AML-193 (cell line): ENCODE measurements at regions not wholly inside any gene's neighbourhood (a gene's known extent, or its start where the extent isn't known, plus 50 kb on each side); places are given as distances from the start of the nearest gene placed in this dataset.

Experiments used
- DNase-seq, 2 experiments: peaks; one replicate each; lab custom pipeline; 2025; lab: John Stamatoyannopoulos, UW

DNA sequence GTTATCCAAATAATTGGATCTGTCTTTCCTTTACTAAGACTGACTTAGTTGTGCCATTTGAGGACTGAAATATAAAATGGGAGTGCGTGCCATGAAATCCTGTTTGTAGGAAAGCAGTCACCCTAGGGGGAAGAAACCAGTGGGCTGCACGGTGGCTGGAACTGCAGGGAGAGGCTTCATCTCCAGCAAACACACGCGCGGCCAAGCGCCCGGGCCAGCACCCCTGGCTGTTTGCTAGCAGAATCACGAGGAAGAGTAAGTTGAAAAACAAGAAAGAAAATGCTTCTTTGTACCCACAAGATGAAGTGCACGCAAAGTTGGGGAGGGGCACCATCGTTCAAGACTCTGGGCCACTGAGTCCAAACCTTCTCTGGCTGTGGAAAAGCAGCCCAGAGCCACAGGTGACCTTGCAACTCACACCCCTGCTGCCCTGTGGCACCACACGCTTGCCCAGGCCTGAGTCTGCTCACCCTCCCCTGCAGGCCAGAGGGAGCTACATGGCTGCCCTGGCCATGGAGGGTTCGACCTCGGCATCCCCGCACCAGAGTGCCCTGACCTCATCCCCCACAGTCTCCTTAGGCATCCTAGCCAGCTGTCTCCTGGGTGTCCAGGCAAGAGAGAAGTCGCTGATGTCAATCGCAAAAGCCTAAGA is 55.2 kb downstream of the IRX2 start:
- no peak for DNase-seq

DNA sequence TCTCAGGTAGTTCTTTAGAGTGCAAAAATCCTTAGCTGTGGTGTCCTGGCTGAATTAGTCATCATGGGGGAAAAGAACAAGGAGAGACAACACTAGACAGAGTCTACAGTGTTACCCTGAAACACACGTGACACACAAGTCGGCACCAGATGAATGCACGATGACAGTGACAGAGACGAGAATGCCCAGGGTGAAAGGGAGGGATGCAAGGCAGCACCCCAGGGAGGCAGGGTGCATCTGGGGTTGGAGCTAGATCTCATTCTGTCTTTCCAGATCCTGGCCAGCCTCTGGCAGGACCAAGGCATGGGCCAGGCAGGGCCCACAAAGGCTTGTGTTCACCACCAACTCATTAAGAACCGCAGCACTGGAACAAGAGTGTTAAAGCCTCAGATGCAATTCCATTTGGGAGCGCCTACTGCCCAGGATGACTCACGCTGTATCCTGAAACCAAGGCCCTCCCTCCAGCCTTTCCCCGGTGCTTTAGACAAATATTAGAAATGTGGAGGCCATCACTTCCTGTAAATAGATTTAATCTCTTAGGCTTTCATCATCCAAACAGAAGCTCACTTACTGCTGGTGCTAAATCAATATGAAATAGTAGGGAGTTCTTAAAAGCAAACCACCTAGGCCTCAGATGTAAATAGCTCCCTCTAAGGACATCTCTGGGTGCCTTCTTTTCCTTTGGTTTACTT is 56.1 kb downstream of the IRX2 start:
- DNase-seq: no peak

GRCh38 chr5:2691530-2691929 is 59.9 kb downstream of the IRX2 start:
- no peak for DNase-seq

DNA sequence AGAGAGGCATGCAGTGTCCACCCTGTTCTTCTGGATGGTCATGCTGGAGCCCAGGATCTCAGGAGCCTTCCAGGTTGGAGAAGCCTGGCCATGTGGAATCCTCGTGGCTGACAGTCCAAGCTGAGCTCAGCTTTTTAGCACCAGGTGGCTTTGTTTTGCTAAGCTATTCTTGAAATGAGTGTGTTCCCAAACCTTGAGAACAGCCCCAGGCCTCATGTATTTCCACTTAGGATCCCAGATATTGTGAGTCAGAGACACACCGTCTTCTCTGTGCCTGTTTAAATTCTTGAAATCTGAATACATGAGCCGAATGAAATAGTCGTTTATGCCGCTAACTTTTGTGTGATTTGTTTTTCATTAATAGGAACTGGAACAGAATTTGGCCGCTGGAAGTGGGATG is 61.2 kb downstream of the IRX2 start:
- DNase-seq: no peak

GRCh38 chr5:2688586-2688985 is 62.9 kb downstream of the IRX2 start:
- DNase-seq: no peak

- DNase-seq: no peak
These were observed 63.7 kb downstream of the IRX2 start for GRCh38 chr5:2687746-2688145.

DNA sequence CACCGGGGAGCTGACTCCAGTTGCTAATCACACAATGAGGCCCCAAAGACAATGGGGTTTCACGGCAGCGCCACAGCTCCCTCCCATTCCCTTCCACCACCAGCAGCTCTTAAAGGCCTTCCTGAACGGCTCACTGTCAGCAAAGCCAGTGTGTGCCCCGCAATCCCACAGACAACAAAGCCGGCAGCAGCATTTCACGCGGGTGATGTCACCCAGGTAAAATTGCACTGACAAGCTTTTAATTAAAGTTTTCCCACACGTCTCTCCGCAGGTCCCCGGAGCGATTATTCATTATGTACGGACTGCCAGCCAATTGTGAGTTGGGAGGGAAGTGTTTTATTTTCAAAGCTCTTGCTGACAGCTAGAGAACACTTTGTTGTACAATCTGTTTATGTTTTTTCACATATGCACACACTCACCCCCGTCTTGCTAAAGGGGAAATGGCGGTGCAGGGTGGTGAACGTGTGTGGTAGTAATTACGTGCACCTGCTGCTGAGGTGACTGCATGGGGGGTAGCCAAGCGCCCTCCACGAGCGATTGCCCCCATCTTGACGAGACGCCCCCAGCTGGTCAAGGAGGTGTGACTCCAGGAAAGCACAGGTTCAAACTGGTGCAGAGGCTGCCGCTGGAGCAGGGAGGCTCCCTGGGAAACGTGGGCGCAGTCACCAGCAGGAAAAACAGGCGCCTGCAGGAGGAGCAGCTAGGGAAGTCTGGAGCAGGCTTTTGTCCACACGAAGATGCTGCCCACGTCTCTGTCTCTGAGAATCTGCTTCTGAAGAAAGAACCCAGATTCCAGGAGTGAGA is 65.0 kb downstream of the IRX2 start:
- no peak for DNase-seq

DNA sequence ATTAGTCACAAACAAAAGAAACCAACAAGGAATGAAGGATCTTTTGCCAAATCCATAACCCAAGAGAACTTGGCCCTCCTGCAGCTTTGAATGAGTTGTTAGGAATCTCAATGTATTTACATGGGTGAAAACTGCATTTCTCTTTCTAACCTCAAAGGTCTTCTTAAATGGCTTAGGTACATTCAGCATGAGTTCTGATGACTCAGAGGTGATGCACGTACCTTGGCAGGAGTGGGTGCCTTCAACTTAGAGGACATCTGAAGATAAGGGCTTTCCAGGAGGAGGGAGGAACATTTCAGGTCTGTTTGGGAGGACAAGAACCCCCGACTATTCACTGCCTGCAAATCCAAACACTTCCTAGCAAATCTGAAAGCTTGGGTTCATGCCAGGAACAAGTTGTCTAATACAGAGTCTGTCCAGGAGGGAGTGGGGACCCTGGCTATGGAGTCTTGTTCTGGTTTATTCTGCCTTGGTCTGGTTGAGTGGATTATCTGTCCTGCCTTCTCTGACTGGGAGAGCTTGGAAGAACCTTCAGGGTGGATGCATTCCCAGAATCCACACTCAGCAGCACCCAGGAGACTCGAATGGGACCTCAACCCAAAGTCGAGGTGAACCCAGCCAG is 65.7 kb downstream of the IRX2 start:
- DNase-seq: no peak

DNA sequence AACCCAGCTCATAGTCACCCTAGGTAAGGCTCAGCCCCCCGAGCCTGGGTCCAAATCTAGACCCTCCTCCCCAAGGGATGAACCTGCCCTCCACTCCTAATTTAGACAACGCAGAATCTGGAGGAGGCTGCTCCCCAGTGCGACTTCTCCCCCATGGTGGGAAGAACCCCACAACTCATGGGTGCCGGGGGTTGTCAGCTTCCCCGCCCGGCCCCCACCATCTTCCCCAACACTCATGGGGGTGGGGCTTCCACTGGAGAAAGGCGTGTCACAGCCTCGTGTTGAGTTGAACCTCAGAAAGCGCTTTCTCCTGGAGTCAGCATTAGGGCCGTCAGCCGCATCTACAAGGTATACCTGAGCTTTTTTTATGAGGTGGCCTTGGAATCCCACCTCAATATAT is 66.9 kb downstream of the IRX2 start:
- no peak for DNase-seq

- DNase-seq: no peak
These were observed 67.8 kb downstream of the IRX2 start for GRCh38 chr5:2683720-2684119.

DNA sequence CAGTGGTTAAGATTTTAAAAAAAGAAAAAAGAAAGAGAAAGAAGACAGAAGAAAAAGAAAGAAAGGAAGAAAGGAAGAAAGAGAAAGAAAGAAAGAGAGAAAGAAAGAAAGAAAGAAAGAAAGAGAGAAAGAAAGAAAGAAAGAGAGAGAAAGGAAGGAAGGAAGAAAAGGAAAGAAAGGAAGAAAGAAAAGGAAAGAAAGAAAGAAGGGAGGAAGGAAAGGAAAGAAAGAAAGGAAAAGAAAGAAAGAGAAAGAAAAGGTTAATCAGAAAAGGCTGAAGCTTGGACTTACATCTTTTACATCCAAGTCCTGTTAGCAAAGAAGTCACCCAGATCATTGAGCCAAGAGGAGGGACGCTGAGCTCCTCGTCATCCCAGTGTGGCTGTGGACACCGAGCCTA is 70.0 kb downstream of the IRX2 start:
- no peak for DNase-seq

GRCh38 chr5:2680979-2681378 is 70.5 kb downstream of the IRX2 start:
- DNase-seq: no peak

GRCh38 chr5:2677689-2678088 is 73.8 kb downstream of the IRX2 start:
- no peak for DNase-seq

- no peak for DNase-seq
These were observed 75.9 kb downstream of the IRX2 start for GRCh38 chr5:2675548-2675947.

DNA sequence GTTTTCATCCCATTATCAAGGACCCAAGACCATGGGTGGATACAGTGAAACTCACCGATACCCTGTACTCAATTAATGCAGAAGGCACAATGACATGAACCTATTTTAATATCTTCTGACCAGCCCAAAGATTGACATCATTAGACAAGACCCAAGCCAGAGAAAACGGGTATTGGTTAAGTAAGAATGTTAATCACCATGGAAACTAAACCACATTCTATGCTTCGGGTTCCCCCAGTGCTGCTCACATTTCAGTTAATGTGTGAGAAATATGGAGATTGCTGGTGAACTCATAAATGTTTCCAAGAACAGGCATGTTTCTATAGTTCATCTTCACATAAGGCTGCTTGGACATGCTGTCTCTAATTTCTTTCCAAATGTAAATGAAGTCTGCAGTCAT is 77.0 kb downstream of the IRX2 start:
- DNase-seq: no peak

DNA sequence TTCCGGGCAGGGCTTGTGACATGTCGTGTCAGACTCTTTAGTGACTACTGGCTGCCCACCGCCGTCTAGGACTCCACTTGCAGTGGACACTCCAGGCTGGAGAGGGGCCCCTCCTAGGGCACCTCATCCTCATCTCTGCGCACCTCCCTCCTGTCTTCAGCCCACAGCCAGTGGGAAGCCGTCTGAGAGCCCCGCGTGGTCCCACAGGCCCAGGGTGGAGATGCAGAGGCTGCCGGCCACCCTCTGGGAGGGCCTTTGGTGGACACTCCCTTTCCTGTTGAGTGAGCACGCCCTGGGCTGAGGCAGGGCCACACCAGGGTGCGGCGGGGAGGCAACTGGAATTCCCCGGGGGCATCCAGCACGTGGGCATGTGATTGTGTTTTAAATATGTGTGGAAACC is 80.5 kb downstream of the IRX2 start:
- no peak for DNase-seq

DNA sequence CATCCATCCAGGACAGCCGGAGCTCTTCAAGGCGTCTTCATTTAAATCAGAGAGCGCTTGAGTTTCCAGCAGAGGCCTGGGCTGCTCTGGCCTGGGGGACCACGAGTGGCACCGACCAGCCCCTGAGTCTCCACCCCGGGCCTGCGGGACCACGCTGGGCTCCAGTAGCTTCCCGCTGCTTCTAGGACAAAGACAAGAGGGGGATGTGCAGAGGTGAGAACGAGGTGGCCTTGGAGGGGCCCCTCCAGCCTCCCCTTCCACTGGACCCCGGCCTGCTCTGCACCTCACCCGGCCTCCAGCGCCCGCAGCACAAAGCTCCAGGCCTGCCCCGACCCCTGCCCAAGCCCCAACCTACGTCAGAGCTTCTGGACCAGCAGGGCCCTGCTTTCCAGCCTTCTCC is 81.6 kb downstream of the IRX2 start:
- no peak for DNase-seq

DNA sequence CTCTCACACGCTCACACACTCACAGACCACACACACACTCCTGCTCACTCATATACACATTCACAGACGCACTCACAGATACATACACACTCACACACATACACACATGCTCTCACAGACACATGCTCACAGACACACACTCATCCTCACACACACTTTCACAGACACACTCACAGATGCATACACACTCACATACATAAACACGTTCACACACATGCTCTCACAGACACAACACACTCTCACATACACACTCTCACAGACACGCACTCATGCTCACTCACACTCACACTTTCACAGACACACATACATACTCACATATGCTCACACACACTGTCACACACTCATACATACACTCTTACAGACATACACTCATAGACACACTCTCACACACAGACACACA is 82.2 kb downstream of the IRX2 start:
- no peak for DNase-seq

GRCh38 chr5:2666081-2666480 is 85.4 kb downstream of the IRX2 start:
- no peak for DNase-seq

GRCh38 chr5:2663489-2663888 is 88.0 kb downstream of the IRX2 start:
- no peak for DNase-seq

- DNase-seq: no peak
These were observed 91.2 kb downstream of the IRX2 start for GRCh38 chr5:2660315-2660714.

- no peak for DNase-seq
These were observed 92.5 kb downstream of the IRX2 start for GRCh38 chr5:2658881-2659470.
